GM18909 (cell line): ENCODE measurements at regions not wholly inside any gene's neighbourhood (a gene's known extent, or its start where the extent isn't known, plus 50 kb on each side); places are given as distances from the start of the nearest gene placed in this dataset.

Experiments used
- ATAC-seq: cut with Tn5 transposase; IDR thresholded peaks from one replicate; pipeline ENCODE4 v1.9.1; 2021; ENCODE audit warnings: mild to moderate bottlenecking; ENCODE audit not compliant: unreplicated experiment, poor library complexity

- no peak for ATAC-seq
Observed at GRCh38 chr4:135605076-135605475, 1403.5 kb upstream of the PABPC4L start.

- no peak for ATAC-seq
Observed at GRCh38 chr4:135604531-135604930, 1402.9 kb upstream of the PABPC4L start.

GRCh38 chr4:135601351-135601750 is 1399.8 kb upstream of the PABPC4L start:
- no peak for ATAC-seq

DNA sequence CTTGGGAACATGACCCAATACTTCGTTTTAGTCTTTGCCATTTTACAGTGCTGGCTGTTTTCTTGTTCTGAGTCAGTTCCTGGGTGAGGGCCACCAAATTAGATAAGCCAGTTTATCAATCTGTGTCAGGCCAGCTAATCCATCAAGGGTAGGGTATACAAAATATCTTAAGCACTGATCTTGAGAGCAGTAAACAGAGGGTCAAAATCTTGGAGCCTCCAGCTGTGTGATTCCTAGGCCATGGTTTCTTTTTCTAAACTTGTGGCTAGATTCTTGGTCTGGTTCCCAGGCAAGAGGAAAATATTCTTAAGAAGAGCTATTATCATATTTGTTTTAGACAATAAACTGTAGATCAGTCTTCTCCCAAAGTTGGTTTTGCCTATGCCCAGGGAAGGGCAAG is 1396.6 kb upstream of the PABPC4L start:
- no peak for ATAC-seq

DNA sequence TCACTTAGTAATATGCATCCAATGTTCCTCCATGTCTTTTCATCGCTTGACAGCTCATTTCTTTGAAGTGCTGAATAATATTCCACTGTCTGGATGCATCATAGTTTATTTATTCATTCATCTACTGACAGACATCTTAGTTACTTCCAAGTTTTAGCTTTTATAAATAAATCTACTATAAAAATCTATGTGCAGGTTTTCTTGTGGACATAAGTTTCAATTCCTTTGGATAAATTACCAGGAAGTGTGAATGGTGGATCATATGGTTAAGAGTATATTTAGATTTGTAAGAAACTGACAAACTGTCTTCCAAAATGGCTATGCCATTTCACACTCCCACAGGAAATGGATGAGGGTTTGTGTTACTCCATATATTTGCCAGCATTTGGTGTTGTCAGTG is 1392.9 kb upstream of the PABPC4L start:
- no peak for ATAC-seq

GRCh38 chr4:135575041-135575440 is 1373.5 kb upstream of the PABPC4L start:
- ATAC-seq: no peak

DNA sequence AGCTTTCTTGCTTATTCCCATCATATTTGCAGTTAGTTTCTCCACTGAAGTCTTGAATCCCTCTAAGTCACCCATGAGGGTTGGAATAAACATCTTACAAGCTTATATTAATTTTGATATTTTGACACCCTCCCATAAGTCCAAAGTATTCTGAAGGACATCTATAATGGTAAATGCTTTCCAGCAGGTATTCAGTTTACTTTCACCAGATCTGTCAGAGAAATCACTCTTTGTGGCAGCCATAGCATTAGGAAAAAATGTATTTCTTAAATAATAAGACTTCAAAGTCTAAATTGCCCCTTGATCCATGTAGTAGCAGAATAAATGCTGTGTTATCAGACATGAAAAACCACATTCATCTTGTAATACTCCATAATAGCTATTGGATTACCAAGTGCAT is 1371.7 kb upstream of the PABPC4L start:
- ATAC-seq: no peak

DNA sequence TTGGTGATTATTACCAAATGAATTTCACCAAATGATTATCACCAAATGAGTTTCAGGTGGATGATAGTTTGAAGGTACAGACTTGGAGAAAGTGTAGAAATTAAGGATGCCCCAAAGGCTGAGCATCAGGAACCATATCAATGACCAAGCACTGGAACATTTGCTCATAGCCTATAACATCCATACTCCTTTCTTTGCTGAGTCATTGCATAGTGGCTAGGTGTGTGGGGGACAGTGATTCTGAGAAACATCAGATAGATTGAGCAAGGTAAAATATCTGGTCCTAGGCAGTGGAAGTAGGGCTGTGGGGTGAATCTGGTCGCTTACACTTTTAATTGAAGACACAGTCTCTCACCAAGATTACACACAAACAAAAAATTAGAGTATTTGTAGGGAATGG is 1362.5 kb upstream of the PABPC4L start:
- no peak for ATAC-seq

DNA sequence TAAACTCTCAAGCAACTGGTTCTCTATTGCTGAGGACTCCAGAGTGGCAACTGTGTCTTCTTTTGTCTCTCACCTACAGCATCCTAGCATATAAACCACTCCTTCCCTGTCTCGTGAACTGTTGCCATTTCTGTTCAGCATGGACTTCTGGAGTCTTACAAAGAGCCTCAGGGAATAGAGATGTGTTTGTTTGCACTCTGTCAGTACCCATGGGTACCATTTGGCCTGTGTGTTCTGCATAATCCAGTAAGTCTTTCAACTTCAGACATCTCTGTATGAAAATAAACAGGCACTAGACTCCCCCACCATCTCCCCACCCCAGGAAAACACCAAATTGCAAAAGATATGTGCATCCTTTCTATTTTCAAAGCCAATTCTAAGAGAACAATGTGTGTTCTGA is 1351.6 kb upstream of the PABPC4L start:
- no peak for ATAC-seq

DNA sequence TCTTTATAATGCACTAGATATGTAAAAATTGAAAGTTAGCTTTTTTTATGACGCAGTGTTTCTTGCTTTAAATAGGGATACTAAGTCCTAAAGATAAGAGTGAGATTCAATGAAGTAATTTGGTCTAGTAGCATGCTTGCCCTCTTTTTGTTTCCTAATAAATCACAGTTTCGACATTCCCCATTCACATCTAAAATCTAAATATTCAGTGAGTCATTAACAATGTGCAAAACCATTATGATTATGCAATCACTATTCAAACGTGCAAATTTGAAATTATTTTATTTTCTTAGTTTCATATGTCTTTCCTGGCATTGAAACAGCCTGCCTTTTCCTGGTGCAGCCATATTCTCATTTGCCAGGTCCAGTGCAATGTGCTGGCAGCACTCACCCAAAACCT is 1350.5 kb upstream of the PABPC4L start:
- no peak for ATAC-seq

DNA sequence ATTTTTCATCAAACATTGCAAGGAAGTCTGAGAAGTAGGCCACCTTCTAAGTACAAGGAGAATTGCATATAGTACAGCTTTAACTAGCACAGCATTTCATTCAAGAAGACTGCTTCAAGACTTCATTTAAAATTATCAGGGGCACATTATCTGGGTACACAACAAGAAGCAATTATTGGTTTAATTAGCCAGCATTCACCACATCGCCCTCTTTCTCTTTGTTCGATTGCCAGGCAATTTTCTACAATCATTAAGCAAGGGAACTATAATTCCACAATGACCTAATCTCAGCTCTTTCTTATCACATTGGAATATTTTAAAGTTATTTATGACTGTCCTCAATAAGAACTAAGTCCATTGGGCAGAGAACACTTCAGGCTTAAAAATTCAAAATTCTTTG is 1347.1 kb upstream of the PABPC4L start:
- no peak for ATAC-seq

DNA sequence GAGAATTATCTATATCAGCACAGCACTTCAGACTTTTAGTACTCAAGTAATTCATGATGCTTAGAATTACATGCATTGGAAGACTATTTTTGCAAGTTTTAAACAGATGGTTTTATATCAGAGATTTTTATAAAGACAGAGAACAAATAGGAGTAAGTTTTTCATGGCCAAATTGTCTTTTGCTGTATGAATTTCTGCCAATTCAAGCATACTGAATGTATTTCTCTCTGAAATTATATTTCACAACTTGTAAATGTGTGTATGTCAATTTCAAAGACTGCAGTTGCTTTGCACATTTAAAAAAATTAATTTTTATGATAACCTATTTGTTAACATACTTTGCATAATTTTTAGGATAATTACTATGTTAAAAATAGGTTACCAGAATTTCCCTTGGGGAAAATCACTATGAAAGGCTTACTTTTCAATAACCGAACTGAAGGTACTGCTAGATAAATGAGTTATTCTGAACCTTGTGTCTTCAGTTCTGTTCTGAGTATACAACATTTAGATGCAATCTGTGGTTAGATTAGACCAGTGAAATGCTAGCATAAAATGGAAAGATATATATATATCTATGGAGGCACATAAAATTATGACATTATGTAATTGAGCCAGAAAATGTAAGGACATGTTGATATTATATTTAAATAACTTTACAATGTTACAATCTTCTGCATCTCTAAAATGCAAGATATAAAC is 1344.2 kb upstream of the PABPC4L start:
- no peak for ATAC-seq

DNA sequence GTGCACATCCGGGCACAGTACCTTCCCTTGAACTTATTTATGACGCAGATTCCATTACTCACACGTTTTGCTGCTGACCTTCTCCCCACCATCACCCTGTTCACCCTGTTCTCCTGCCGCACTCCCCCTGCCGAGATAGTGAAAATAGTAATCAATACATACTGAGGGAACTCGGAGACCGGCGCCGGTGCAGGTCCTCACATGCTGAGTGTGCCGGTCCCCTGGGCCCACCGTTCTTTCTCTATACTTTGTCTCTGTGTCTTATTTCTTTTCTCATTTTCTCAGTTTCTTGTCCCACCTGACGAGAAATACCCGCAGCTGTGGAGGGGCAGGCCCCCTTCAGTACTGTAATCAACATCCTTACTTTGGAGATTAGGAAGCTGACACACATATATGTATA is 1337.1 kb upstream of the PABPC4L start:
- ATAC-seq: no peak

- no peak for ATAC-seq
Observed at GRCh38 chr4:135533053-135533452, 1331.5 kb upstream of the PABPC4L start.

- ATAC-seq: no peak
Observed at GRCh38 chr4:135532132-135532531, 1330.5 kb upstream of the PABPC4L start.

DNA sequence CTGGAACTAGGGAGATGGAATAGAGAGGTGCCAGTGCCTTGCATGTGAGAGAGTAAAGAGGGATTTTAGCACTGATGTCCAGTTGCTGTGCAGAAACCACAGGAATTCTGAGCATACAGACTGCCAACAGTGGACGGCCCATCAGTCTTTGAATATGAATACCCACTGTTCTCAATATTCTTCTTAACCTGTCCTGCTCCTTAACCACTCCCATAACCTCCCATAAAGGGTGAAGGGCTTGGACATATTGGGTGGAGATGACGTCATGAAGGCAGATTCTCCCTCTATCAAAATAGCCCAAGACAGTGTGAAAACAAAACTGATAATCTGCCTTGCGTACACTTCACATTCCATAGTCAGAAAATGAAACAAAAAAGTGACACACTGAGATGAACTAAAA is 1313.7 kb upstream of the PABPC4L start:
- ATAC-seq: no peak

GRCh38 chr4:135510582-135510981 is 1309.0 kb upstream of the PABPC4L start:
- ATAC-seq: no peak

GRCh38 chr4:135508006-135508714 is 1306.6 kb upstream of the PABPC4L start:
- ATAC-seq: no peak

DNA sequence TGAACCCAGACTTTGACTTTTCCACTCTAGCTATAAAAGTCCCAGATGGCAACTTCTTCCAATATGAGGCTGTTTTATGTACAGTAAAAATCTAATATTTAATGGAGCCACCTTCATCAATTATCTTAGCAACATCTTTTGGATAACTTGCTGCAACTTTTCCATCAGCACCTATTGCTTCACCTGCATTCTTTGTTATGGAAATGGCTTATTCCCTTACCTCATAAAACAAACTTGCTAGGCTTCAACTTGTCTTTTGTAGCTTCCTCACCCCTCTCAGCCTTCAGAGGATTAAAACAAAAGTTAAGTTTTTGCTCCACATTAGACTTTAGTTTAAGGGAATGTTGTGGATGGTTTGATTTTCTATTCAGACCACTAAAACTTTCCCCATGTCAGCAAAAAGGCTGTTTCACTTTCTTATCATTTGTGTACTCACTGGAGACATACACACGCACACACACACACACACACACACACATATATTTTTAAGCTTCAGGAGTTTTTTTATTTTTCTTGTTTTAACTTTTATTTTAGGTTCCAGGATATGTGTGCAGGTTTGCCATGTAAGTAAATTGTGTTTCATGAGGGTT is 1296.1 kb upstream of the PABPC4L start:
- ATAC-seq: no peak

DNA sequence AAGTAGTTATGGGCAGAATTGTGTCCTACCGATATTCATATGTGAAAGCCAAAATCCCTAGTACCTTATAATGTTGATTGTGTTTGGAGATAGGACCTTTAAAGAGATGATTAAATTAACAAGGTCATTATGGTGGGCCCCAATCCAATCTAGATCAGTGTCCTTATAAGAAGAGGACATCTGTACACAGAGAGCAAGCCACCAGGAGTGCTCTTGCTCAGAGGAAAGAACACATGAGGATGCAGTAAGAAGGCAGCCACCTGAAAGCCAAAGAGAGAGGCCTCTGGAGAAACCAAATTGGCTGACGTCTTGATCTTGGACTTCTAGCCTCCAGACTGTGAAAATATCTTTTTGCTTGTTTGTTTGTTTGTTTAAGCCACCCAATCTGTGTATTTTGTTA is 1290.8 kb upstream of the PABPC4L start:
- ATAC-seq: no peak

DNA sequence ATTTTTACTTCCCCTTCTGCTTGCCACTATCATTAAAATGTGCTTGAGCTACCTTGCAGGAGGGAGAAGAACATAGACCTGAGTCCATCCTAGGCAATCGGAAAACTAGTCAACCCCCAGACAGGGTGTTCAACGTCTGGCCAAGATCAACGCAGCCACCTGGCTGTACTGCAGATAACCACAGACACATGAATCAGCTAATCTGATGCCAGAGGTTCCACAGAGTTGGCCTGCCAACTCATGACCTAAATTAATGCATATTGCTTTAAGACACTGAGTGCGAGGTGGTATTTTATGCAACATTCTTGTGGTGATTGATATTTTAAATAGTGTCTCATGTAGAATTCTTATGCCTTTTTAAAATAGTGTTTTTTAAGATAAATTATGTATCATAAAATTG is 1283.8 kb upstream of the PABPC4L start:
- no peak for ATAC-seq

DNA sequence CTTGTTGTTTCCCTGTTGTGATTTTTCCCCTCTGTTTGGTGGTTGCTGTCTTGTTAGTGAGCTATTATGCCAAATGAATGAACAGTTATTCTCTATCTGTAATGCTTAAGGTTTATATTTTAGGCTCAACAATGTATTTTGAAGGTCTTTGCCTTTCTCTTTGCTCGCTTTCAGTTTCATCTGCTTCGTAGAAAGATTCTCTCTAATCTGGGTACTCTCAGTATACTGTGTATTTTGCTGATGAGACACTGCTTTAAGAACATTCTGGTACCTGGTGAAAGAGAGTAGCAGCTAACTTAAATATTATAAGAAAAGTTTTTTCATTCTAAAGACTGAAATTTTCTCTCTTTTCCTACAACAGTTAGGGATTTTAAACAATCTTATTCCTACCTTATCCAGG is 1274.7 kb upstream of the PABPC4L start:
- no peak for ATAC-seq
